Mesenchymal stem cell (in vitro differentiated cells and primary cell): ENCODE measurements at regions not wholly inside any gene's neighbourhood (a gene's known extent, or its start where the extent isn't known, plus 50 kb on each side); places are given as distances from the start of the nearest gene placed in this dataset.

ENCODE experiments used
- DNase-seq: peaks from one replicate; pipeline ENCODE4 v3.0.0-alpha.2; 2013
- H2AFZ ChIP-seq: one replicate; pipeline ENCODE4 v1.6.1; 2013; ENCODE audit warnings: low read depth, mild to moderate bottlenecking, control low read depth, inconsistent platforms, low read length, moderate library complexity
- H2AK5ac ChIP-seq: 2 replicates; pipeline ENCODE4 v1.6.1; 2013; ENCODE audit warnings: low read length, moderate library complexity, mild to moderate bottlenecking, inconsistent platforms; ENCODE audit not compliant: severe bottlenecking
- H2BK120ac ChIP-seq: one replicate; pipeline ENCODE4 v1.6.1; 2013; ENCODE audit warnings: low read depth, mild to moderate bottlenecking, inconsistent platforms, low read length, moderate library complexity
- H2BK12ac ChIP-seq, 2 experiments: one replicate each; pipeline ENCODE4 v1.6.1; 2013; ENCODE audit warnings: inconsistent platforms in 2 of 2, low read length in 2 of 2, mild to moderate bottlenecking in 2 of 2, moderate library complexity in 2 of 2, control low read depth in 1 of 2
- H2BK15ac ChIP-seq: one replicate; pipeline ENCODE4 v1.6.1; 2013; ENCODE audit warnings: mild to moderate bottlenecking, low read depth, inconsistent platforms; ENCODE audit not compliant: poor library complexity, severe bottlenecking
- H2BK5ac ChIP-seq: 2 replicates; pipeline ENCODE4 v1.6.1; 2013; ENCODE audit warnings: low read depth, mild to moderate bottlenecking, low read length, control low read depth, inconsistent platforms; ENCODE audit not compliant: poor library complexity, severe bottlenecking
- H3K14ac ChIP-seq, 2 experiments: one replicate each; pipeline ENCODE4 v1.6.1; 2013; ENCODE audit warnings: inconsistent platforms in 2 of 2, low read length in 2 of 2, control low read depth in 1 of 2, mild to moderate bottlenecking in 1 of 2, moderate library complexity in 1 of 2
- H3K18ac ChIP-seq, 2 experiments: one replicate each; pipeline ENCODE4 v1.6.1; 2013; ENCODE audit warnings: inconsistent platforms in 2 of 2, low read length in 2 of 2, control low read depth in 1 of 2, low read depth in 1 of 2, mild to moderate bottlenecking in 1 of 2
- H3K23ac ChIP-seq, 2 experiments: one replicate each; pipeline ENCODE4 v1.6.1; 2013; ENCODE audit warnings: inconsistent platforms in 2 of 2, low read length in 2 of 2, mild to moderate bottlenecking in 2 of 2, moderate library complexity in 2 of 2, control low read depth in 1 of 2
- H3K27ac ChIP-seq: 2 replicates; pipeline ENCODE4 v1.5.1; 2013; ENCODE audit warnings: mild to moderate bottlenecking, moderate library complexity, low read length, control low read depth, inconsistent platforms; ENCODE audit not compliant: poor library complexity, severe bottlenecking
- H3K27me3 ChIP-seq, 2 experiments: 2 replicates each; pipeline versions ENCODE4 v1.6.1 to v1.7.0; 2013; ENCODE audit warnings: low read length in 2 of 2, mild to moderate bottlenecking in 2 of 2, moderate library complexity in 2 of 2, control low read depth in 1 of 2, inconsistent platforms in 1 of 2; ENCODE audit not compliant: control insufficient read depth in 1 of 2, insufficient read depth in 1 of 2
- H3K36me3 ChIP-seq, 2 experiments: 2 replicates each; pipeline versions ENCODE4 v1.6.1 to v1.7.0; 2013; ENCODE audit warnings: low read length in 2 of 2, control low read depth in 1 of 2, inconsistent platforms in 1 of 2, low read depth in 1 of 2, mild to moderate bottlenecking in 1 of 2; ENCODE audit not compliant: insufficient read depth in 2 of 2, control insufficient read depth in 1 of 2
- H3K4ac ChIP-seq, 2 experiments: one replicate each; pipeline ENCODE4 v1.6.1; 2013; ENCODE audit warnings: inconsistent platforms in 2 of 2, low read length in 2 of 2, mild to moderate bottlenecking in 2 of 2, moderate library complexity in 2 of 2, control low read depth in 1 of 2, low read depth in 1 of 2
- H3K4me1 ChIP-seq: 2 replicates; pipeline ENCODE4 v1.6.1; 2013; ENCODE audit warnings: low read depth, low read length, control low read depth; ENCODE audit not compliant: control insufficient read depth, insufficient read depth
- H3K4me2 ChIP-seq: 2 replicates; pipeline ENCODE4 v1.6.1; 2013; ENCODE audit warnings: low read length, mild to moderate bottlenecking, inconsistent platforms; ENCODE audit not compliant: poor library complexity, severe bottlenecking
- H3K4me3 ChIP-seq, 2 experiments: 2 replicates each; pipeline versions ENCODE4 v1.5.1 to v1.7.0; 2013; ENCODE audit warnings: low read length in 2 of 2, mild to moderate bottlenecking in 2 of 2, control low read depth in 1 of 2, low read depth in 1 of 2; ENCODE audit not compliant: insufficient read depth in 1 of 2
- H3K79me1 ChIP-seq: replicated peaks from 2 replicates; pipeline ENCODE4 v1.6.1; 2013; ENCODE audit warnings: mild to moderate bottlenecking, control low read depth, low read length, inconsistent platforms; ENCODE audit not compliant: poor library complexity, severe bottlenecking
- H3K9ac ChIP-seq: 2 replicates; pipeline ENCODE4 v1.7.0; 2013; ENCODE audit warnings: mild to moderate bottlenecking, low read length, moderate library complexity
- H3K9me3 ChIP-seq: 2 replicates; pipeline ENCODE4 v1.7.0; 2013; ENCODE audit warnings: mild to moderate bottlenecking, low read length; ENCODE audit not compliant: control insufficient read depth
- H4K8ac ChIP-seq: one replicate; pipeline ENCODE4 v1.6.1; 2013; ENCODE audit warnings: inconsistent platforms, mild to moderate bottlenecking, low read length, moderate library complexity
- H4K91ac ChIP-seq: one replicate; pipeline ENCODE4 v1.6.1; 2013; ENCODE audit warnings: mild to moderate bottlenecking, low read length, inconsistent platforms
- WGBS: methylation state at CpG from one replicate; pipeline ENCODE4 v1.1.7; 2013; ENCODE audit warnings: mixed read lengths; 5-methylcytosine and 5-hydroxymethylcytosine counted together

DNA sequence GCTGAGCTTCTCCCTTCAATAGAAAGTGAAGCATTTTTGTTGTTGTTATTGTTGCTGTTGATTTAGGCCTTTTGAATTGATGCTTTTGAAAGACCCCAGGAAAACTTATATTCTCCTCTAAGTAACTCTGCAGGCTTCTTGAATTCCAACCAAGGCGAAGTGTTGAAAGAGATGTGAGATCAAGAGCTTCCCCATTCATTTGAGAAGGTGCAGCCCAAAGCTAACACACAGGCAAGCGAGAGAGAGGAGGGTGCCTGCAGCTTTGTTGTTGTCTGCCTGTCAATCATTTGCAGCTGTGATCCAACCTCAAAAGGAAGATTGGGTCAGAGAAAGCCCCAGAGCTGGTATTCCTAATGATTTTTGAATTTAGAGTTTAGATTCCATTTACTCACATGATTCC lies 963.6 kb upstream of the CNTNAP5 start:
- Histone ChIP-seq H3K4me1 (no peaks in the 10 kb centered on the region), H3K4ac (no peak overlapping the region), H3K23ac (no peak overlapping the region), H3K18ac (no peak overlapping the region), H3K14ac (no peak overlapping the region), H3K4me3 (no peak overlapping the region), H3K79me1 (no peaks in the 10 kb centered on the region), H3K4me2 (no peak overlapping the region), H2AK5ac (no peak overlapping the region), H2BK15ac (no peak overlapping the region), H2BK120ac (no peak overlapping the region), H4K8ac (no peak overlapping the region), H3K27me3 (no peaks in the 10 kb centered on the region), H2BK12ac (no peak overlapping the region), H2BK5ac (no peak overlapping the region), H4K91ac (no peak overlapping the region), H3K27ac (no peak overlapping the region), H3K9ac (no peak overlapping the region), H3K36me3 (no peaks in the 10 kb centered on the region), H2AFZ (no peak overlapping the region), H3K9me3 (peaks cover 35% of the 10 kb centered on the region)
- DNase-seq, result no peak
- 71% methylated on average over 2 of the region's 2 CpGs for WGBS

DNA sequence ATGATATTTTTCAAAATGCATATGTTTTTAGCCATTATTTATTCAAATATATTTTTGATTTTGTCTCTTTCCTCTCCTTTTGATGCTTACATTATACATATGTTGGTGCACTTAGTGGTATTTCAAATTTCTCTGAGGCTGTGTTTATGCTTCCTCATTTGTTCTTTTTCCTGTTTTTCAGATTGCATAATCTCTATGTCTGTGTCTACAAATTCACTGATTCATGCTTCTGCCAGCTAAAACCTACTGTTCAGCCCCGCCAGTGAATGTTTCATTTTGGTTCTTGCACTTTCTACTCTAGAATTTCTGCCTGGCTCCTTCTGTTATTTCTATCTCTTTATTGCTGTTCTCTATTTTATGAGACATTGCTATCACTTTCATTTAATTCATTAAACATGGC lies 951.7 kb upstream of the CNTNAP5 start:
- WGBS, result 8% methylated on average over 1 of the region's 1 CpG

DNA sequence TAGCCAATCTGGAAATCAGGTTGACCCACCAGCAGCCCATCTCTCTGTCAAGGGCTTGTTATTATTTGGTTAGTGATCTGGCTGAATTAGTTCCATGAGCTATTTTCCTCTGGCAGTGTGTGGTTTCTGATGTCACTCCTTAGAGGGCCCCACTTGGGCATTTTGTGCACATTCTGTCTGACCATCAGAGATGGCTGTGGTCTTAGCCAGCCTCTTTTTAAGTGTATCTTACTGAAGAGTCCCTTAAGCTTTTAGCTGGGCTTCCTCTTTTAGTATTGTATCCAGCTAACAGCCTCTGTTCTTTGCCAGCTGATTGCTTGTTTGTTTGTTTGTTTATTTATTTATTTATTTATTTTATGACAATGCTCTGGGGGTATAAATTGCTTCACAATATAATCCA lies 951.1 kb upstream of the CNTNAP5 start:
- no peak overlapping the region for H2AK5ac ChIP-seq
- no peak overlapping the region for H2BK15ac ChIP-seq
- no peaks in the 10 kb centered on the region for H3K79me1 ChIP-seq
- H3K4me1 ChIP-seq, result no peaks in the 10 kb centered on the region
- no peak overlapping the region for H3K4me3 ChIP-seq
- no peaks in the 10 kb centered on the region for H3K27me3 ChIP-seq
- DNase-seq, result peak; percentile 20
- no peak overlapping the region for H2BK120ac ChIP-seq
- H3K14ac ChIP-seq, result no peak overlapping the region
- H3K23ac ChIP-seq, result no peak overlapping the region
- H3K4ac ChIP-seq, result no peak overlapping the region
- H2BK12ac ChIP-seq, result no peak overlapping the region
- no peaks in the 10 kb centered on the region for H3K36me3 ChIP-seq
- H3K27ac ChIP-seq, result no peak overlapping the region
- no peak overlapping the region for H4K91ac ChIP-seq
- H3K9me3 ChIP-seq, result peaks cover 3% of the 10 kb centered on the region
- H2BK5ac ChIP-seq, result no peak overlapping the region
- H4K8ac ChIP-seq, result no peak overlapping the region
- no peak overlapping the region for H3K18ac ChIP-seq
- H3K9ac ChIP-seq, result no peak overlapping the region
- H3K4me2 ChIP-seq, result no peak overlapping the region
- H2AFZ ChIP-seq, result no peak overlapping the region

More for the DNA sequence above, 951.7 kb upstream of the CNTNAP5 start:
- no peak overlapping the region for H3K9ac ChIP-seq
- H4K91ac ChIP-seq, result no peak overlapping the region
- no peak overlapping the region for H3K4ac ChIP-seq
- no peak overlapping the region for H2BK5ac ChIP-seq
- DNase-seq, result peak; percentile 13
- no peak overlapping the region for H4K8ac ChIP-seq
- no peak overlapping the region for H2AFZ ChIP-seq
- no peak overlapping the region for H2AK5ac ChIP-seq
- no peak overlapping the region for H2BK120ac ChIP-seq
- no peak overlapping the region for H3K4me3 ChIP-seq
- H3K14ac ChIP-seq, result no peak overlapping the region
- H2BK15ac ChIP-seq, result no peak overlapping the region
- no peaks in the 10 kb centered on the region for H3K4me1 ChIP-seq
- H3K4me2 ChIP-seq, result no peak overlapping the region
- H3K9me3 ChIP-seq, result peaks cover 3% of the 10 kb centered on the region
- H3K27me3 ChIP-seq, result no peaks in the 10 kb centered on the region
- no peak overlapping the region for H3K27ac ChIP-seq
- H3K23ac ChIP-seq, result no peak overlapping the region
- H2BK12ac ChIP-seq, result no peak overlapping the region
- no peaks in the 10 kb centered on the region for H3K36me3 ChIP-seq
- H3K79me1 ChIP-seq, result no peaks in the 10 kb centered on the region
- no peak overlapping the region for H3K18ac ChIP-seq

DNA sequence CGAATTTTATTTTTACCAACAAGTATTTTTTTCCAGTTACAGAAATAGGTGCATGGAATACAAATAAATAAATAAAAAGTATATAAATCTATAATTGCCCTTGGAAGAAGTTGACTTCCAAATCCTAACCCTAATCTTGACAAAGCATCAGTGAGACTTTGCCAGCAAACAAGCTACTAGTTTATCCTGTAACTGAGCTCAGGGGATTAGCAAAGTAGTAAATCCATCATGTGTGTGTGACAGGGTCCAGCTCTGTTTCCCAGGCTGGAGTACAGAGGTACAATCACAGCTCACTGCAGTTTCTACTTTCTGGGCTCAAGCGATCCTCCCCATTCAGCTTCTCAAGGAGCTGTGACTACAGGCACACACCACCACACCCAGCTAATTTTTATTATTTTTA lies 948.0 kb upstream of the CNTNAP5 start:
- Histone ChIP-seq H2BK120ac (no peak overlapping the region), H4K8ac (no peak overlapping the region), H2BK5ac (no peak overlapping the region), H3K4me1 (peaks cover 3% of the 10 kb centered on the region), H3K27ac (no peak overlapping the region), H3K9me3 (peaks cover 3% of the 10 kb centered on the region), H2AK5ac (no peak overlapping the region), H3K4me3 (no peak overlapping the region), H2AFZ (no peak overlapping the region), H3K23ac (no peak overlapping the region), H4K91ac (no peak overlapping the region), H3K79me1 (no peaks in the 10 kb centered on the region), H2BK12ac (no peak overlapping the region), H3K4me2 (no peak overlapping the region), H3K27me3 (no peaks in the 10 kb centered on the region), H3K36me3 (no peaks in the 10 kb centered on the region), H3K4ac (no peak overlapping the region), H3K18ac (no peak overlapping the region), H2BK15ac (no peak overlapping the region), H3K14ac (no peak overlapping the region), H3K9ac (no peak overlapping the region)
- no CpG with 5 or more reads among the region's 2 CpGs for WGBS
- DNase-seq, result no peak
